Ureter (tissue), 1 donor: ENCODE measurements at regions not wholly inside any gene's neighbourhood (a gene's known extent, or its start where the extent isn't known, plus 50 kb on each side); places are given as distances from the start of the nearest gene placed in this dataset.

Experiments used
- DNase-seq: peaks from one replicate; pipeline ENCODE4 v3.0.0-alpha.2; 2020; ENCODE audit warnings: low spot score
- donor health status: DM: yes; HTN: yes; CAD: no.

DNA sequence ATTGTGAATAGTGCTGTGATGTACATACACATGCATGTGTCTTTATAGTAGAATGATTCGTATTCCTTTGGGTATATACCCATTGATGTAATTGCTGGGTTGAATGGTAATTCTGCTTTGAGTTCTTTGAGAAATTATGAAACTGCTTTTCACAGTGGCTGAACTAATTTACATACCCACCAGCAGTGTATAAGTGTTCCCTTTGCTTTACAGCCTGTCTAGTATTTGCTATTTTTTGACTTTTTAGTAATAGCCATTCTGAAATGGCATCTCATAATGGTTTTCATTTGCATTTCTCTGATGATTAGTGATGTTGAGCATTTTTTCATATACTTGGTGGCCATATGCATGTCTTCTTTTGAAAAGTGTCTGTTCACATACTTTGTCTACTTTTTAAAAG lies 54.5 kb upstream of the FAM78B start:
- no peak for DNase-seq

DNA sequence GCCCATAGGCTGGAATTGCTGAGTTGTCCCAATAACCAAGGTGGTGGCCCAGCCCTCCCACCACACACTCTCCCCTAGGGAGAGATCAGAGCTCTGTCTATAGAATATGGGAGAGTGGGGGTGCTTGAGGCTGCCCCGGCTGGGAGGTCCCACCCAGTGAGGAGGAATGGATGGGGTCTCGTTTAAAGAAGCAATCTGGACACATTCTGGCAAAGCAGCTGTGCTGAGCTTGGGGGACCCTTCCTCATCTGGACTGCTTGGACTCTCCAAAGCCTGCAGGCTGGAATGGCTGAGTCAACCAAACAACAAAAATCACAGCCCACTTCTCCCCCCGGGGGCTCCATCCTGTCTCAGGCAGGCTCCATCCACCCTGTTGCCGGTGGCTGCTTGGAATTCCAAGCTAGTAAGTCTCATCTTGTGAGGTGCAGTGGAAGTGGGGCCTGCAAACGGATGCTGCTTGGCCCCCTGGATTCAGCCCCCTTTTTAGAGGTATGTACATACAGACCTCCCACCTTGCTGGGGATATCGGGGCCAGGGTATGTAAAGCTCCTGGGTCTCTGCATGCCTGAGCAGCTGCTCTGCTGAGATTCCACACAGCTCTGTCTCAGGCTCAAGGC lies 67.1 kb upstream of the FAM78B start:
- DNase-seq: no peak

DNA sequence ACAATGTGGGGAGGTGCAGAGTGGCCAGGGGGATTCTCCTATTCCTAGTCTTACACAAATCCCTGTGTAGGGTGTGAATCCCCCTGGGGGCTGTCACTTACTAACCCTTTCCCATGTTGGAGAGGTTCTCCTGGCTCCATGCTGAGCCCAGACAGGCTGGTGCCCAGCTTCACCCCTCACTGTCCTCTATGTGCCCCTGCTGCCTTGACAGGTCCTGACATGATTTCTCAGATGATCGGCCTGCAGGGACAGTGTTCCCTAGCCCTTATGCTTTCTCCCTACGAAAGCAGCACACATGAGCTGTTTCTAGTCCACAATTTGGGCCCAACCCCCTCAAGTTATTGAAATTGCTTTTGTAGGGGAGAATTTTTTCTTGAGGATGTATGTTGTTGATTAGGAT lies 68.9 kb upstream of the FAM78B start:
- DNase-seq: peak; percentile 51

DNA sequence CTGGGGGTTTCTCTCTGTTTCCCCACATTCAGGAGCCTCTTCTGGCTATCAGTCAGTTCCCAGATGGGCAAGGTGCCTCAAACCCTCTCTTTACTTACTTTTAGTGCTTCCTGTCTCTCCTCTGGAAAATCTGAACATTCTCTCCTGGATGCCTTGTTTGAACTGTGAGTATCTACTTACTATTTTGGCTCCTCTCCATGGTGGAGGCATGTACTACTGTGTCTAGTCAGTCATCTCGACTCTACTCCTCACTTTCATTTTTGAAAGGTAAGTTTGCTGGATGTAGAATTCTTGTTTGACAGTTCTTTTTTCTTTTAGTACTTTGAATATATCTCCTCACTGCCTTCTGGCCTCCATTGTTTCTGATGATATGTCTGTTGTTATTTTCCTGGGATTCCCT lies 70.9 kb upstream of the FAM78B start:
- no peak for DNase-seq

DNA sequence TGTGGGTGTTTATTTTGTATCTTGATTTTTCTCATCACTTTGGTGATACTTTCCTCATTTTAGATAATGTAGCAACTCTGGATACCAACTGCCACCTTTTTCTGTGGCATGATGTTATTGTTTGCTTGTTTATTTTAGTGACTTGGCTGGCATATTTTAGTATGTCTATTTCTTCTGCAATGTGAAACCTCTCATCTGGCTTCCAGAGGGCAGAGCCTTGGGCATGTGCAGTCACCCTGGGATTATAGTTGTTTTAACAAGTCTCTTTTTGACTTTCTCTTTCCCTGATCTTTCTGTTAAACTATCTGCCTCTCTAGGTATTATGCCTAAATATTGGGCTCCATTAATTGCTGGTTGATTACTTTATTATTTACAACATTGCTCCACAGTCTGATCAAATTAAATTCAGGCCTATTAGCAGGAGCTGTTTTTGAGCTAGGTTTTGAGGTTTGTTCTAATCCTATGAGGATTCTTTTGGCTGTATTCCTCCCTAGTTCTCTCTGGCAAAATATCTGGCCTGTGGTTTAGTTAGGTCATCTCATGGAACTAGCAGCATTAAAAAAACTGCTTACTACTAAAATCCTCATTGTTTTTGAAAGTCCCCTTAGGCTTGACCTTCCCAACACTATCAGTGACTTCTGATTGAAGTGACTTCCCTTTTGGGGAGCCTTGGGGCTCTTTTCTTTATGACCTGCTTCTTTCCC lies 86.4 kb upstream of the FAM78B start:
- DNase-seq: no peak

DNA sequence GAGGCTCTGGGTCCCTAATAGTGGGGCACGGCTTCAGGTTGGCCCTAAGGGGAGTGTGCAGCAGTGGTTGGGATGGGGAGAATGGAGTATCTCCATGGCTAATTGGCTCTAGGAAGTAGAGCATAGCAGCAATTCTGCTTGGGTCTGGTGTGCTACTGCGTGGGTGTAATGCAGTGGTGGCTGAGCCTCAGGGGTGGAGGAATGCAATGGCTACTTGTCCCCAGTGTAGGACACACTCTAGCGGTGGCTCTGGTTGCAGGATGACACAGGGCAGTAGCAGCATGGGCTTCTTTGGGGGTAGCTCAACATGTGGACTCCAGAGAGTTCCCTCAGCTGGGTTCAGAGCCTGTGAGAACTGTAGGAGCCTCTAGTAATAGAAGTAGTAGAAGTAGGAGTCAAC lies 91.2 kb upstream of the FAM78B start:
- no peak for DNase-seq

DNA sequence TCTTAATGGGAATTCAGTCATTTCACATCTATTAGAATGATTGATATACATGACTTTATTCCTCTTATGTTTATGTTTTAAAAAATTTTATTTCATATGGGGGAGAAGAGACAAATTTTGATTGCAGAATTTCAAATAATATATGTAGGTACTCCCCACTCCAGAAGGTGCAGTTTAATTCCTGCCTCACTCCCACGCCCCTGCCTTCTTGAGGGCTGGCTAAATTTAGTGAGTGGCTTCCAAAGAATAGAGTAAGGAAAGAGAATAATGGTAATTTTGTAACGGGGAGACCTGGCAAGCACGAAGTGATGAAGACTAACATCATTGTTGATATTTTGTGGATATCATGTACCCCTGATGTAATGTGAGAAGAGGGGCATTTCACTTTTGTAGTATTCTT lies 94.7 kb upstream of the FAM78B start:
- no peak for DNase-seq

DNA sequence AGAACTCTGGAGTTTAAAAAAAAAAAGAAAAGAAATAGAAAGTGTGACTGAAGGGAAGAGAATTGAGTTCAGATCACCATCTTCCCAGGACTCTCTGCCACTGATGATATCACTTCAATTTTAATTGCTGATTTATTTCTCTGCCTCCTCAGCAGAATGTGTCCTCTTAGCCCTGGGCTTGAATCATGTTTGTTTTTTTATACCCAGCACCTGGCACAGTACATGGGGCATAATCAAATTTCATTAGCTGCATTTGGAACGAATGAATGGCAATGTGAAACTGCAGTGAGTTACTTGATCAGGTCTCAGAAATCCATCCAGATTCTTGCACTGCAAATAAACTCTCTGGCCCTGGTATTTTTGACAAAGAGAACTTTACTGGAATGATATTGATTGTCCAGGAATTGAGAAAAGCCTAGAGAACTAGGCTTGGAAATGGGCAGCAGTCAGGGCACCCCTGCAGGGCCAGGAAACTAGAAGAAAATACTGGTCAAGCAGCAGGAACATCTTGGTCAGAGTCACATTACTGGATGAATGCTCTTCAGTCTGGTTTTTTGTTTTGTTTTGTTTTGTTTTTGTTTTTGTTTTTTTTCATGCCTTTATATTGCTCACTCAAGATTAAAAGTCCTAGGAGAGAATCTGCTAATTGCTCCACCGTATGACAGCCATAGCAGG lies 103.8 kb upstream of the FAM78B start:
- DNase-seq: no peak

DNA sequence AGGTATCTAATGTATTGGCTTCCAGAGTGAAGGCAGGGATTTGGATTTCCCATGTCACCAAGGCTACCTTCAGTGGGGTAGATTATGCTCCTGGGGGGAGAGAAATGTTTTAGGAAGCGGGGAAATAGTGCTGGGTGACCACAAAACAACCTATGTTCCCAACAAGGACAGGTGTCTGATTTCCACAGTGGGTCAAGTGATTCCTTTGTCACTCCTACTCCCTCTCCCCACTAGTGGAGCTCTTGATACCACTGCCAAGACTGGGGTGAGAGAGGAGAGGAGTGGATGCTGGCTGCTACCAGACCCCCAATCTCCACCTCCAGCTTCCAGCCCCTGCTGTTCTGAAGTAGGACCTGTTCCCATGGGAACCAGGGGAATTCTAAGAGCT lies 104.3 kb upstream of the FAM78B start:
- DNase-seq: no peak

DNA sequence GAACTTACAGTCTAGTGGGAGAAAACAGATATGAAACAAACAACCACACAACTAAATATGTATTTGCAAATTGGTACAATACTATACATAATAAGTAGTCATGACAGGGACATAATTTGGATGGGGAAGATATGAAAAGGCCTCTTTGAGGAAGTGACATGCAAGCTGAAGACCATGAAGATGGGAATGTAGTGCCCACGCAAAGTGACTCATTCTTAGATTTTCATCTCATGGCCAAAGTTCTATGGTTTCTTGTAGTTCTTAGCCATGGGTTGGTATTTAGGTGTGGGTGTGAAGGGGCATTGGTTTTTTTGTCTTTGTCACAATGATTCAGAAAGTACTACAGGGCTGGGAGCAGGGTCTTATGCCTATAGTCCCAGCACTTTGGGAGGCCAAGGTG lies 105.4 kb upstream of the FAM78B start:
- no peak for DNase-seq

DNA sequence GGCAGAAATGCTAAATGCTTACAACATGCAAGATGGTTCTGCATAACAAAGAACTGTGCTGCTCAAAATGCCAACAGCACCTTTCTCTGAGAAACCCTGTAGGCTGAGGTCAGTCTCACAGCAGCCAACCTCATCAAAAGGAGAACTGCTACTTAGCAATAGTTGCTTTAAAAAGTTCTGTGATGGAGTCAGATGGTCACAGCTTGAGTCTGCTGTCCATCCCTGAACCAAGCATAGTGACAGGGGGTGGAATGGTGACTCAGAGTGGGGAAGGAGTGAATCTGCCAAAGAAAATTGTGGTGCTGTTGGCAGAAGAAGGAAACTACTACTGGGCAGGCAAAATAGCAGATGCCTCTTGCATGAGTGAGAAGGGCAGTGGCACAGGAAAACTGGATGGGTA lies 106.0 kb upstream of the FAM78B start:
- DNase-seq: no peak

DNA sequence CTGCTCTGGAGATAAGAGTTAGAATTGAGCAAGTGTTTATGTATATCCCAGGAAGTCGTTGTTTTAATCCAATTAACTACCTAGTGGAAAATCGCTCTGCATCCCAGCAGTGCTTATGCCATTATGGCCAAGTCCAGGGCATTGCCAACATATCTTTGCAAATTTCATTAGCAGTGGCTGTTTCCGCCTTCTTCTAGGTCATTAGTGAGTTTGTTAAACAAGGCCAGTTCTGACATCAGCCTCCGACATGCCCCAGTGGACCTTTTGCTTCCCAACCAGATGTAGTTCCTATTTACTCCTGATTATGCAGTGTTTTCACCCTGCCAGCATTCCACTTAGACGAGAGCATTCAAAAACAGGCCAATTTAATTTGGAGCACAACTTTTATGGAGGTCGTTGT lies 106.8 kb upstream of the FAM78B start:
- no peak for DNase-seq

DNA sequence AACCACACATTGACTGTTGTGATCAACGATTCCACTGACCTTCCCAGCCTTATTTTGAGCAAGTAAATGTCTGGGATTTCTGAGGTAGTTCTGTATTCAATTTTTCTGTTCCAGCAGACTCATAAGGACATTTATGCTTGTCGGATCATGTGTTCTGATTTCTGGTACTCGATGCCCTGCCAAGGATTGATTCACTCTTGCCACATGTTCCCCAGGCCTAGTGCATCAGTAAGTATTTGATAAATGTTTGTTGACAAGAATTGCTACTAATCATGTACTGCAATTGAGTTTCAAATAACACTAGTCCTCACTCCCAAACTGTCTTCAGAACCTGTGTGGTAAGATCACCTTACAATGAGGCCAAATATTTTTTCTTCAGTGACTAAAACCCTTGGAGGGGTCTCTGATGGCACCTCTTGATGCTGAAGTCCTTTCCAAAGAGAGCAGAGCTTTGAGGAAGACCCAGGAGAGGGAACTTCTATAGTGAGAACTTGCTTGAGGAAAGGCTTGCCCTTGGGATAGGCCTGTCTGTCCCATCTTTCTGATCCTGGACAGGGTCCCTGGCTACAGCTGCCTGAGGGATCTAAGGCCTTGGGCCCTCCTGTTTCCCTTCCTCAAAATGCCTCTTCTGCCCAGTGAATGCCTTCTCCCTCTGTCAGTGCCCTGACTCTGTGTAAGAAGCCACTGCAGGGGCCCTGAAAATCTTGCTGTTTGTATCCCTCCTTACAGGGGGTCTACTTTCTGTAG lies 115.8 kb upstream of the FAM78B start:
- DNase-seq: no peak

DNA sequence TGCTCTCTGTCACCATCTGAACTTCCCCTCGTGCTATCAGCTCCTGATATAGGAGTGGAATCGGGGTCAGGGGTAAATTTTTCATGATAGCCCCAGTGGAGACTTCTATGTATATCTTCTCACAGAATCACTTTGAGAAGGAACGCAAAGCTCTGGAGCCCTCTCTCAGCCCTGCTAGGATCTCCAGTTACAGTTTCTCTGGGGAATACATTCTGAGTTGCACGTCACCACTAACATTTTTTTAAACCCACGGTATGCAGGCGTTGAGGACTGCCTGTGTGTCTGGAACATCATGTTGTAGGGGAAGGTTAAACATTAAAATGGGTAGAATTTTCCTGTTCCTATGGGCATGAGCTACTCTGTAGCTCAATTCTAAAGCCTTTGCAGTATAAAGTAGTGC lies 116.4 kb upstream of the FAM78B start:
- DNase-seq: no peak

DNA sequence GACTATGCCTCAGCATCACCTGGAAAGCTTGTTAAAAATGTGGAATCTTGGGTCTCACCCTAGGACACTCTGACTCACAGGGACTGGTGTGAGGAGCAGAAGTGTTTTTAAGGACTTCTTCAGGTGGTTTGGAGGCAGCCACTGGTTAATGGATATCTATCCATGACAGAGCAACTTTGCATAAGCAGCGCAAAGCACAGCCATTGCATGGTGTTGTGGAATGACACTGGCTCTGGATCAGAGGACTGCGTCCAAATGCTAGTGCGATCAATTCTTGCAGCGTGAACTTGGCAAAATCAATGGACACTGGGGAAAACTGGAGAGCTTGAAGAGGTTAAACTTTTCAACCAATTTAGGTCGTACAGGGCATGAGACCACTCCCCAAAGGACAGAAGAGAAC lies 116.8 kb upstream of the FAM78B start:
- DNase-seq: no peak

DNA sequence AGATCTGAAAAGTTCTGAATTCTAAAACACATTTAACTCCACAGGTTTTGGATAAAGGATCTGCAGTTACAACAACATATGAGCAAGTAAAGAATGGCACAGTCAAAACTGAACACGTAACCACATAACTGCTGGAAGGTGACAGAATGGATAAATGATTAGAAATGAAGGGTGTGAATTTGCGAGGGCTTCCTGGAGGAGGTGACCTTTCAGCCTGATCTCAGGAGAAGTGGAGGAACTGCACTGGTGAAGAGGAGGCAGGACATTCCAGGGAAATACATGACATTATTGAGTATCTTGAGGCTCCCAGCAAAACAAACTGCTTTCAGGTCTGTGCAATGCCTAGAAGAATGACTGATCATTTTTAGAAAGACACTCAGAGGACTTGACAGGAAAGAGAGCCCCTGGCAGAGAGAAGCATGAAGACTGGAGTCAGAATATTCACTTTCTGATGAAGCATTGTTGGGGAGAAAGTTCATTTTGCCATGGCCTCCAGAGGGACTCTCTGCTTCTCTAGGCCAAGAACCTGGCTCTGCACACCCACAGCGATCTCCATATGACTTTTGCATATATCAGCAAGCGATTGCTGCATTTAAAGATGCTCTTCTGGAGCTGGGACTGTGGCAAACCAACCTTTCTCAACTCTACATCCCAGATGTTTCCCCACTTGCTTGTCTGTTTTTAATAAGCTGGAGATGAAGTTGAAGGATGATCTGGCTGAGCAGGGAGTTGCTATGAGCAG lies 122.7 kb upstream of the FAM78B start:
- no peak for DNase-seq

DNA sequence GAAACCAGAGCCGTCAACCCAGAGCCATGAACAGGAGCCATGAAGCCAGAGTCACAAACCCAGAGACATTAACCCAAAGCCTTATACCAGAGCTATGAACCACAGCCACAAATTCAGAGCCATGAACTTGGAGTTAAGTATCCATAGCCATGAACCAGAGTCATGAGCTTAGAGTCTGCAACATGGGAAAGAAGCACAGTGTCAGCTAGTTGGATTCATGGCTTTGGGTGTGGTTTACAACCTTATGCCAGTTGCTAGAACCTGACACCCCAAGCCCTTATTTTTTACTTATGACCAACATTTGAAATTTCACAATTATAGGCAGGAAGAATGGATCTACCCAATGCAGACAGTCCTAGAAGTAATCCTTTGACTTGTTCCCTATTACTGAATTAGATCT lies 128.9 kb upstream of the FAM78B start:
- DNase-seq: no peak

DNA sequence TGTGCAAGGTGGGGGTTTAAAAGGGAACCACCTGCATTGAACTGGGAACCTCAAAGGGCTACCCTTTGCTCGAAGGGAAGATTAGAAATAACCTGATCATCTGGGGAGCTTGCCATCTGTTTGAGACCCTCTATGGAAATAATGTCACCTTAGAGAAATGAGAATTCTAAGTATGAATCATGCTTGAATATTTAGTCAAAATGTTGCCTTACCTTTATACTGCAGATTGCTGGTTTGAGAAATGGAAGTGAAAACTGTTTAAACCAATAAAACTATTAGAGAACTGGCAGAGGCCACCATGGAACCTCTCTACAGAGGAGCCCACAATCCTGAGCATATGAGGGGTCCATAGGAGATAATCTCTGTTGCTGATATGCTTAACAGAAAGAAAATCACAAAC lies 131.2 kb upstream of the FAM78B start:
- no peak for DNase-seq

DNA sequence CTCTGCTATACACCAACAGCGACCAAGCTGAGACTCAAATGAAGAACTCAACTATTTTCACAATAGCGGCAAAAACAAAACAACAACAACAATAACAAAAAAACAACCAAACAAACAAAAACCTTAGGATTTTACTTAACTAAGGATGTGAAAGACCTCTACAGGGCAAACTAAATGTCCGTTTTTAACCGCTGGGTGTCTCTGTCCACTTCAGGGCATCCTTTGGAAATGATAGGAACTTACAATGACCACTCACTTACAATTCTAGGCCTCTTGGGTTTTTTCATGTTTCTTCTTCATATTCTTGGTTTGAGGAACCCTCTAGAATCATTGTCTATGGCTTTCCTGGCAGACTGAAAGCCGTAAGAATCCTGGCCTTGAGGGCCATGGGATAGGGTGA lies 134.0 kb upstream of the FAM78B start:
- no peak for DNase-seq

DNA sequence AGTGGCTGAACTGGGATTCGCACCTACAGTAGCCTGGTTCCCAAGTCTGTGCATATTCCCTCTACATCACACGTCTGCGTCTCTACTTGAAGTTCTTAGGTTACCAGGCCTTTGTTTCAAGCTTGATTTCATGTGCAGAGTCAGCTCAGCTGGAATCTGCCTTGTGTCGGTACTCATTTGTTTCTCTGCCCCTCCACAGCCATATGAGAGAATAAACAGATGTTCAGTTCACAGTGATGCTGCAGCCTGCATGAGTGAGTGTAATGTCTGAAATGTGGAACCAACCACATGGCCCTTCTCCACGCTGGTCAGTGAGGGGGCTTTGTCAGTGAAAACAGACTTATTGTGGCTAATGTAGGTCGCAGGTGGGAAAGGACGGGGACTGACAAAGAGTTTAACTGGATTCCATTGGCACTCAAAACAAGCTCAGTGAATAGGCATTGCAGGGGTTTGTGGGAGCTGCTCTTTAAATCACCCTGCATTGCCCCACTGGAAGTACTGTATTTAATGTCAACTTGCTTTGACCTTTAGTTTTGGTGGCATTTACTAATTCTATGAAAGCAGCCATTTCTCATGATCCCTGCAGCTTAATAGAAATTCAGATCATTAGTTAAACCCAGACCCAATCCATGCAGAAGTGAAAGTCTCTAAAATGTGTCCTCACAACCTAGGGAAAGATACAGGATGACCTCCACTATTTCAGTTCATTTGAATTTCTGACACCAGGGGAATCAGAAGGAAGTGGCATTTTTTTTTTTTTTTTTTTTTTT lies 136.4 kb upstream of the FAM78B start:
- no peak for DNase-seq

DNA sequence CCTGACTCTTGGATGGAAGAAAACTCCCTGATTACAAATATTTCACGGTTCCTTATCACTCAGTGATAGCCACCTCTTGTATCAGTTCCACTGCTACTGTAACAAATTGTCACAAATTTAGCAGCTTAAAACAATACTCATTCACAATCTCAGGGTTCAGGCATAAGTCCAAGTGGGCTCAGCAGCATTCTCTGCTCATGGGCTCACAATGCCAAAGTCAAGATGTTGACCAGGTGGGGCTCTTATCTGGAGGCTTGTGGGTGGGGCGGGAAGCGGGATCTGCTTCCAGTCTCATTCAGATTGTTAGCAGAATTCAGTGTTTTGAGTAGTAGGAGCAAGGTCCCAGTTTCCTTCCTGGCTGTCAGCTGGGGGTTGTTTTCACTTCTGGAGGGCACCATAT lies 137.3 kb upstream of the FAM78B start:
- no peak for DNase-seq
